ENCODE measurements at regions not wholly inside any gene's neighbourhood (a gene's known extent, or its start where the extent isn't known, plus 50 kb on each side); places are given as distances from the start of the nearest gene placed in this dataset.

- no peak for DNase-seq (ENCODE audit: low read depth in 3 of 3)
Observed at GRCh38 chr18:40670668-40671375, 1284.2 kb upstream of the PIK3C3 start.

GRCh38 chr18:40662898-40663437 lies 1292.1 kb upstream of the PIK3C3 start:
- no peak for DNase-seq (ENCODE audit: low read depth in 3 of 3)

DNA sequence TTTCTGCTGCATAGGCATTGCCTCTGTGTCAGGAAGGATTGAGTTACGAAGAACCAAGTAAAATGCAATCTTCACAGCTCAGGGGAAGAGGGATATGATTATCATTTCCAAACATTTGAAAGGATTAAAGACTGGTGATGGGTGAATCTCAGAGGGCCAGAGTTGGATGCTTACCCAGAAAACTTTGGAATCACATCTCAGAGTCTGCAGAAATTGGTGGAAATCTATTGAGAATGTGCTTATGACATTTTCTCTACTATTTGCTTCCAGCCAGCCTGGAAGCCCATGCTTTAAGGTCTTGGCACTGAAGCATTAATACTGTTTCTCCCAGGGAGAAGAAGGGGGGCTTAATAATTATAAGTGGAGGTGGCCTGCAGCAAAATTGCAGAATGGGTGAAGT lies 1301.4 kb upstream of the PIK3C3 start:
- no peak for DNase-seq (ENCODE audit: low read depth in 3 of 3)

- DNase-seq (ENCODE audit: low read depth in 3 of 3), result no peak
Observed at GRCh38 chr18:40652321-40652720, 1302.7 kb upstream of the PIK3C3 start.

- DNase-seq (ENCODE audit: low read depth in 3 of 3), result no peak
Observed at GRCh38 chr18:40651163-40651562, 1303.9 kb upstream of the PIK3C3 start.

DNA sequence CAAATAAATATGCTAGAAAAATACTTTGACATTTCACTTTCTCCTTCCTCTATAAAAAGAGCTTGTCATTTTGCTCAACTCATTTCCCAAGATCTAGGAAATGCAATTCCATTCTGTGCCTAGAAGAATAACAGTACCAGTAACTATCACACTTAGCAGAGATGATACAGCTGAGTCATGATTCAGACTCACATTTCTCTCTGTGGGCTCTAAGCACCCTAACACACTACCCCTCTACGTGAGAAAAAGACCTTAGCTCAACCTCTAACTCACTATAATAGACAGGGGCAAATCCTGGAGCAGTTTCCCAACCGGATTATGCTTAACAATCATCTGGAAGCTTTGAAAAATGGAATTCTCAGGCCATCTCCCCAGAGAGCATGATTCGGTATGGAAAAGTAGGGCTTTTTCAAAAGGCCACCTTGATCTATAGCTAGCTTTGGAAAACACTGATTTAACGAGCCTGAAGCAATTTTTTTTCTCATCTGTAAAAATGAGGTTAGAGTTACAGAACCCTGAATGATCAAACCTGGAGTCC lies 1312.3 kb upstream of the PIK3C3 start:
- no peak for DNase-seq (ENCODE audit: low read depth in 3 of 3)

- no peak for DNase-seq (ENCODE audit: low read depth in 3 of 3)
Observed at GRCh38 chr18:40631319-40631718, 1323.7 kb upstream of the PIK3C3 start.

DNA sequence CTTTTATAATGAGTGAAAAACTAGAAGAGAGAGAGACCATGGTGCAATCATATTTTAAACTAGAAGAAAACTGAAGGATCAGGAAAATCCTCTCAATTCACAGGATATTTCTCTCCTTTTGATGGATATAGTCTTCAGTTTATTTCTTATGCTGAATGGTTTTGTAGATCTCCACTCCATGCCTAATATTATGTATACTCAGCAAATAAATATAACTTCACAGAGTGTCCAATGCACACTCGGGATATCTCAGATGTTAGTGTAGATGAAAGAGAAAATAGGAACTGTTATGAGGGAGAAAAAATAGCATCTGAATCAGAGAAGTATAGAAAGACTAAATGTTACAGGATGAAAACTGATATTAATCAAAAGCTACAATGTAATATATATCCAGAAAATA lies 1324.5 kb upstream of the PIK3C3 start:
- DNase-seq (ENCODE audit: low read depth in 3 of 3), result no peak

DNA sequence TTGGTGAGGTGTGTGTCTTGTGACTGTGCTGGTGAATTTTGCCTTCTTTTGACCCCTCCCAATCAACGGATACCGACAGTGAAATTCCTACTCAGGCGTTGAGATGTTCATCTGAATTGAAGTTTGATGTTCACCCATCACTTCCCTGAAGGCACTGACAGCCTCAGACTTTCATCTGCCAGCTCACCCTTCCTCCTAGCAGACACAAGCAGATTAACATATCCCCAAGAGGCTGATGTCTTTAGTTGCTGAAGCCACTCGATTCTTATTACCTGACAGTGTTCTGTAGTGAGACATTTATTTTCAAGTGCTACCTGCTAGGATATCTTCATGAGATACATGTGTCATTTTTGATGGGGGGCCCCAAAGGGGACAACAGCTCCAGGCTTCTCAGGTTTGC lies 1330.1 kb upstream of the PIK3C3 start:
- DNase-seq (ENCODE audit: low read depth in 3 of 3), result no peak

DNA sequence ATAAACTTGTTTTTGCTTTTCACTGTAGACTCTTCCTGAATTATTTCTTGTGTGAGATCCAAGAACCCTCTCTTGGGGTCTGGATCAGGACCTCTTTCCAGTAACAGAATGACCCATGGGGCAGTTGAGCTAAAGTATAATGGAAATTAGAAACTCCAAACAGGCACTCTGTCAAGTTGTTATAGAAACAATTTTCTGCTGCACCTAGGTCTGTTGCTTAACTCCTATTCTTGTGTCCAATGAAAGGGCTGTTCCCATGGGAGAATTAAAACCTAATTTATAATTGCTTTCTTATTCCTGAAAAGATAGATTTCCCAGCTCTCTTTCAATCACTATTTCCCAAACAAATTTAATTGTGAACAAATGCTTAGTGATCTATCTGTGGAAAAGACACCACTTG lies 1341.3 kb upstream of the PIK3C3 start:
- no peak for DNase-seq (ENCODE audit: low read depth in 3 of 3)

GRCh38 chr18:40612356-40612755 lies 1342.7 kb upstream of the PIK3C3 start:
- no peak for DNase-seq (ENCODE audit: low read depth in 3 of 3)

- no peak for DNase-seq (ENCODE audit: low read depth in 3 of 3)
Observed at GRCh38 chr18:40608226-40608625, 1346.8 kb upstream of the PIK3C3 start.

GRCh38 chr18:40607542-40608148 lies 1347.4 kb upstream of the PIK3C3 start:
- no peak for DNase-seq (ENCODE audit: low read depth in 3 of 3)

GRCh38 chr18:40606996-40607395 lies 1348.0 kb upstream of the PIK3C3 start:
- no peak for DNase-seq (ENCODE audit: low read depth in 3 of 3)

DNA sequence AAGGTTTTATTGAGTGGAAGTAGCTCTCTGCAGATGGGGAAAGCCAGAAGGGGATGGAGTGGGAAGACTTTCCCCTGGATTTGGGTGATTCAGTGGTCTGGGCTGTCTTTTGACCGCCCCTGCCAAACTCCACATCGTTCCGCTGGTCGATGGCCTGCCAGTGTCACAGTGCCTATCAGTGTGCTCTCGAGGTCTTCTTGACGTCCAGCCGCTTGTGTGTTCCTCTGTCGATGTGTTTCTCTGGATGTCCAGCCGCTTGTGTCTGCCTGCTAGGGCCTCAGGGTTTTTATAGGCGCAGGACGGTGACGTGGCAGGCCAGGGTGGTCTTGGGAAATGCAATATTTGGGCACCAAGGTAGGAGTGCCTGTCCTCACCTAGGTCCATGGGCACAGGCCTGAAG lies 1371.4 kb upstream of the PIK3C3 start:
- no peak for DNase-seq (ENCODE audit: low read depth in 3 of 3)

DNA sequence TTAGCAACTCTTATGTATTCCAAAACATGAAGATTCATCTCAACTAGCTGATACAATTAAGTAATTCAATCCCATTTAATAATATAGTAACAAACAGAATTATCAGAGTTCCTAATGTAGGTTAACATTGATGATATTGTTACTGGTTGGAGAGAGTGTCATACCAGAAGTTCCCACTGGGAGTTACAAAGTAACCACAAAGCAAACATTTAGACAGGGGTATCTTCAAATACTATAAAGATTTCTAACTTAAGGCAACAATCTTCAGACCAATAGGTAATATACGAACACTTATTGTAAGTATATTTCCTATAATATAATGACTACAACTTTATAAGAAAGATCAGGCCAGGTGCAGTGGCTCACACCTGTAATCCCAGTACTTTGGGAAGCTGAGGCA lies 1372.9 kb upstream of the PIK3C3 start:
- DNase-seq (ENCODE audit: low read depth in 3 of 3), result no peak

DNA sequence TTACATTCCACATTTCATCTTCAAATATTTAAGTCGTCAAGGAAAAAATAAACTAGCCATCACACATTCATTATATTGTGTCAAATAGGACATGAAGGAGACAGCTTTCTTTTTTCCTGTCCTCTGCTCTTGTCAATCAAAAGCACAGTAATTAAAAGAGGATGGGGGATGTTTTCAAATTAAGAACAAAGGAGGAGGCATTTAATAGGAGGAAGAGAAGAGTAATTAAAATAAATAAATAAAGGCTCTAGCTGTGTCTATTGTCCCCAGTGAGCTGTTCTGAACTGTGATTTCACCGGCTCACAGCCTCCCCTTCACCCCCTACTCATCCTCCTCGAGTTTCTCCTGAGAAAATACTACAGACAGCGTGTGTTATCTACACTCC lies 1377.1 kb upstream of the PIK3C3 start:
- no peak for DNase-seq (ENCODE audit: low read depth in 3 of 3)

DNA sequence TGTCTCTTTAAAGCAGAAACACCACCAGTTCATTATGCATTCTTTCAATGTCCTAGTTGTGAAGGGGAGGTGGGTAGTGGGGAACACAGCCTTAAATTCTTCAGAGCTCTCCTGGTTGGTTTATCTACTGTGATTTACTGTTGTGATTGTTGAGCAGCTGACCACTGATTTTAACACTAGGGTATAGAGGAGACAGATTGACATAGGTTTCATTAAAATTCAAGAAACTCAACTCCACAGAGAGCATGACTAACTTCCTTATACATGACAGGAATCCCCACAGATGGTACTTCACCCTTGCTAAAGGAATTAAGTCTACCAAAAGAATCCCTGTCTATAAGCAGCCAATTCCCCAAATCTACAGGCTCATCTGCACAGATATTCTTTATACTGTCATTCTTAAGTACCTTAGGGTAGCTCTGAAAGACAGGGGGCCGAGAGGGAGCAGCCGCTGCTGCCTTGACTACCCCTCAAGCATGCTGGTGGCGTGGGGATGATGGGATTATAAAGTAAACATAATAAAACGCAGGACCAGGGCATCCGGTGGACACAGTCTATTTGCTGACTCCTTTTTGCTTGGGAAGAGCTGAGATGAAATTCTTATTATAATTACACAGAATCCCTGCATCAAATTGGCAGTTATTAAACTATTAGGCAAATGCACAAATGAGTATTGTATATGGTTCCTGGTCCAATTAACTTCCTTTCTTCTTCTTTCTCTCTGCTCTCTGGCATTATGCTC lies 1377.6 kb upstream of the PIK3C3 start:
- DNase-seq (ENCODE audit: low read depth in 3 of 3), result no peak

DNA sequence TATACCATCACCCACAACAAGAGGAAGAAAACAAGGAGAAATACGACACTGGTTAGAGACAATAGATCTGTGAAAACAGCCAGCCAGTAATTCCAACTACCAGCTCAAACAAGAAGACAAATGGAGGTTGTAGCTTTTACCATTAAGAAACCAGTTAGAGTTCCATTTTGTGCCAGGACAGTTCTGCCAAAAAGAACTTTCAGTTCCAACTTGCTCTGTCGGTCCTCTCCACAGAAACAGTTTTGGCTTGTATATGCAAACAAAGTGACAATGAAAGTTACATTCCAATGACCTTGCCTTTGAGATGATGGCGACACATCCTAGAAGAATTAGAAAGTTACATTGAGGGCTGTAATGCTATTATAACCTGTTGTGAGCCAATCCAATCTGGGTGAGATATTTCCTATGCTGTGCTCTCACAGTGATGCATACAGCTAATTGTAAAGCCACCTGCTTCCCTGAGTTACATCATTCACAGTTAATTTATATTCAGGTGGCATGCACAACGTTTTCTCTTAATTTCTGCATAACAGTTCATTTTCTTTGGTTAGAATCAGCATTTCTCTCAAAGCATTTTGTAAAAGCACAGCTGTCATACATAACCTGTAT lies 1378.4 kb upstream of the PIK3C3 start:
- DNase-seq (ENCODE audit: low read depth in 3 of 3), result no peak

- DNase-seq (ENCODE audit: low read depth in 3 of 3), result no peak
Observed at GRCh38 chr18:40570615-40571014, 1384.4 kb upstream of the PIK3C3 start.

- no peak for DNase-seq (ENCODE audit: low read depth in 3 of 3)
Observed at GRCh38 chr18:40569605-40570004, 1385.4 kb upstream of the PIK3C3 start.

DNA sequence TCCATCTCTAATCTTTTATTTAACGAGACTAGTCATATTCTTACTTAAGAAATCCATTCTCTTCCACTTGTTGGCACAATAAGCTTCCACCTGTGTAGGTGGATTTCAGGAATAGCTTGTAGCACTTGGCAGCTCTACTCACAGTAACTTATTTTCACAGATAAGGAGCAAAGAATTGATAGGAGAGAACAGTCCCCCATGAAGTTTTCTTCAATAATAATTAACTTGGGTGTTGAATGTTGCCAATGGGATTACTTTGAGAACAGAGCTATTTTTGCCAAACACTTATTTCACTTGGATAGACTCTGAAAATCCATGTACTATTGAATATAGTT lies 1388.6 kb upstream of the PIK3C3 start:
- DNase-seq (ENCODE audit: low read depth in 3 of 3), result no peak

Measured in stimulated activated CD4-positive, alpha-beta T cell treated with anti-CD3 and anti-CD28 coated beads, TNF-alpha, amount 100 ng/mL, for 48 hours (primary cell).